ENCODE measurements at regions not wholly inside any gene's neighbourhood (a gene's known extent, or its start where the extent isn't known, plus 50 kb on each side); places are given as distances from the start of the nearest gene placed in this dataset.

DNA sequence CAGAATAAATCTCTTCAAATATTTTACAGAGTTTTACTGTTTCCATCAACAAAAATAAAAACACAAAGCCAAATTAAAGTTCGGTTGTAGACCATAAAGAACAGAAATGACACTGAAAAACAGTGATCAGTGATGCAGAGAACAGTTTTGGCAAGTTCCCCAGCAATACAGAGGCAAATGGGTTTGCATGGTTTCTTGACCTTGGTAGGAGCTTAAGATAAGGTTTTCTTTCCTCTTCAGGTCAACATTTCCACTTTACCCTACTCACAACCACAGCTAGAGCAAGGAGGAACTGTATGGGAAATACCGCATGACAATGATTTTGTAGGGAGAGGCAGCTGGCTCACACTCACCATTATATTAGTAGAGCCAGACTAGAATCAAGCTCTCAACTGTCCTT, 199.5 kb downstream of the SH2D4B start:
- Histone ChIP-seq H3K9me3 (ENCODE audit: low read length) (no peaks in the 10 kb centered on the region), H2AFZ (ENCODE audit: low read length) (no peak overlapping the region), H3K27ac (ENCODE audit: extremely low read length, insufficient read depth, low read length) (no peak overlapping the region), H3K27me3 (ENCODE audit: control insufficient read depth in 1 of 2, insufficient read depth in 2 of 2, low read length in 2 of 2) (no peaks in the 10 kb centered on the region), H4K20me1 (ENCODE audit: insufficient read depth, low read length) (no peaks in the 10 kb centered on the region), H3K4me3 (replicated peaks in 1 of 3; ENCODE audit: insufficient read depth in 1 of 3, low read depth in 2 of 3, low read length in 3 of 3) (no peak overlapping the region), H3K36me3 (replicated peaks in 1 of 2; ENCODE audit: control insufficient read depth in 1 of 2, insufficient read depth in 2 of 2, low read length in 2 of 2) (no peaks in the 10 kb centered on the region), H3K79me2 (ENCODE audit: insufficient read depth, low read length) (no peaks in the 10 kb centered on the region), H3K9ac (ENCODE audit: insufficient read depth, low read depth, low read length) (no peak overlapping the region), H3K4me2 (ENCODE audit: low read depth, low read length) (no peak overlapping the region), H3K4me1 (ENCODE audit: insufficient read depth, low read length) (no peaks in the 10 kb centered on the region)
- ATAC-seq, result no peak
- ChIA-PET POLR2A (no interaction called here), CTCF (ENCODE audit: low intra/inter-chr PET ratio, low total read pairs) (no interaction called here)
- in situ Hi-C loops (cut with HindIII; ENCODE audit: extremely low pct_ligation_motif_present, low pct_unique_long_range_greater_than_20kb), result no loop called here
- no peak for TF ChIP-seq NR2F2 (IDR thresholded peaks at IDR 0.05; ENCODE audit: borderline replicate concordance, low read depth)
- TF ChIP-seq NR2F6 (IDR thresholded peaks at IDR 0.05), result no peak
- TF ChIP-seq NR2F6 (CRISPR knock-in tag; IDR thresholded peaks at IDR 0.05), result no peak
- no peak for TF ChIP-seq AHR (CRISPR knock-in tag; IDR thresholded peaks at IDR 0.05)
- TF ChIP-seq AGO1 (IDR thresholded peaks at IDR 0.05; ENCODE audit: low read depth, low read length, poor library complexity, severe bottlenecking), result no peak
- TF ChIP-seq, protein P1, sequence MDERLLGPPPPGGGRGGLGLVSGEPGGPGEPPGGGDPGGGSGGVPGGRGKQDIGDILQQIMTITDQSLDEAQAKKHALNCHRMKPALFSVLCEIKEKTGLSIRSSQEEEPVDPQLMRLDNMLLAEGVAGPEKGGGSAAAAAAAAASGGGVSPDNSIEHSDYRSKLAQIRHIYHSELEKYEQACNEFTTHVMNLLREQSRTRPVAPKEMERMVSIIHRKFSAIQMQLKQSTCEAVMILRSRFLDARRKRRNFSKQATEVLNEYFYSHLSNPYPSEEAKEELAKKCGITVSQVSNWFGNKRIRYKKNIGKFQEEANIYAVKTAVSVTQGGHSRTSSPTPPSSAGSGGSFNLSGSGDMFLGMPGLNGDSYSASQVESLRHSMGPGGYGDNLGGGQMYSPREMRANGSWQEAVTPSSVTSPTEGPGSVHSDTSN (CRISPR knock-in tag; IDR thresholded peaks at IDR 0.05), result no peak
- TF ChIP-seq KAT7 (CRISPR knock-in tag; IDR thresholded peaks at IDR 0.05; ENCODE audit: borderline replicate concordance), result no peak
- TF ChIP-seq MAFF (IDR thresholded peaks at IDR 0.05; ENCODE audit: low read depth, low read length), result no peak
- no peak for TF ChIP-seq CEBPB (IDR thresholded peaks at IDR 0.05; ENCODE audit: borderline replicate concordance, low read depth, low read length)
- no peak for TF ChIP-seq ZNF720 (CRISPR knock-in tag; IDR thresholded peaks at IDR 0.05)
- TF ChIP-seq, protein P2, sequence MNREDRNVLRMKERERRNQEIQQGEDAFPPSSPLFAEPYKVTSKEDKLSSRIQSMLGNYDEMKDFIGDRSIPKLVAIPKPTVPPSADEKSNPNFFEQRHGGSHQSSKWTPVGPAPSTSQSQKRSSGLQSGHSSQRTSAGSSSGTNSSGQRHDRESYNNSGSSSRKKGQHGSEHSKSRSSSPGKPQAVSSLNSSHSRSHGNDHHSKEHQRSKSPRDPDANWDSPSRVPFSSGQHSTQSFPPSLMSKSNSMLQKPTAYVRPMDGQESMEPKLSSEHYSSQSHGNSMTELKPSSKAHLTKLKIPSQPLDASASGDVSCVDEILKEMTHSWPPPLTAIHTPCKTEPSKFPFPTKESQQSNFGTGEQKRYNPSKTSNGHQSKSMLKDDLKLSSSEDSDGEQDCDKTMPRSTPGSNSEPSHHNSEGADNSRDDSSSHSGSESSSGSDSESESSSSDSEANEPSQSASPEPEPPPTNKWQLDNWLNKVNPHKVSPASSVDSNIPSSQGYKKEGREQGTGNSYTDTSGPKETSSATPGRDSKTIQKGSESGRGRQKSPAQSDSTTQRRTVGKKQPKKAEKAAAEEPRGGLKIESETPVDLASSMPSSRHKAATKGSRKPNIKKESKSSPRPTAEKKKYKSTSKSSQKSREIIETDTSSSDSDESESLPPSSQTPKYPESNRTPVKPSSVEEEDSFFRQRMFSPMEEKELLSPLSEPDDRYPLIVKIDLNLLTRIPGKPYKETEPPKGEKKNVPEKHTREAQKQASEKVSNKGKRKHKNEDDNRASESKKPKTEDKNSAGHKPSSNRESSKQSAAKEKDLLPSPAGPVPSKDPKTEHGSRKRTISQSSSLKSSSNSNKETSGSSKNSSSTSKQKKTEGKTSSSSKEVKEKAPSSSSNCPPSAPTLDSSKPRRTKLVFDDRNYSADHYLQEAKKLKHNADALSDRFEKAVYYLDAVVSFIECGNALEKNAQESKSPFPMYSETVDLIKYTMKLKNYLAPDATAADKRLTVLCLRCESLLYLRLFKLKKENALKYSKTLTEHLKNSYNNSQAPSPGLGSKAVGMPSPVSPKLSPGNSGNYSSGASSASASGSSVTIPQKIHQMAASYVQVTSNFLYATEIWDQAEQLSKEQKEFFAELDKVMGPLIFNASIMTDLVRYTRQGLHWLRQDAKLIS (CRISPR knock-in tag; IDR thresholded peaks at IDR 0.05), result no peak
- TF ChIP-seq, protein P3, sequence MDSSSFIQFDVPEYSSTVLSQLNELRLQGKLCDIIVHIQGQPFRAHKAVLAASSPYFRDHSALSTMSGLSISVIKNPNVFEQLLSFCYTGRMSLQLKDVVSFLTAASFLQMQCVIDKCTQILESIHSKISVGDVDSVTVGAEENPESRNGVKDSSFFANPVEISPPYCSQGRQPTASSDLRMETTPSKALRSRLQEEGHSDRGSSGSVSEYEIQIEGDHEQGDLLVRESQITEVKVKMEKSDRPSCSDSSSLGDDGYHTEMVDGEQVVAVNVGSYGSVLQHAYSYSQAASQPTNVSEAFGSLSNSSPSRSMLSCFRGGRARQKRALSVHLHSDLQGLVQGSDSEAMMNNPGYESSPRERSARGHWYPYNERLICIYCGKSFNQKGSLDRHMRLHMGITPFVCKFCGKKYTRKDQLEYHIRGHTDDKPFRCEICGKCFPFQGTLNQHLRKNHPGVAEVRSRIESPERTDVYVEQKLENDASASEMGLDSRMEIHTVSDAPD (CRISPR knock-in tag; IDR thresholded peaks at IDR 0.05), result no peak
- TF ChIP-seq ZNF207 (IDR thresholded peaks at IDR 0.05; ENCODE audit: borderline replicate concordance), result no peak
- FAIRE-seq, result no peak
- intact Hi-C loops (cut with micrococcal nuclease; ENCODE audit: unreplicated experiment), result no loop called here
- 45% methylated on average over 2 of the region's 2 CpGs for WGBS (ENCODE audit: low lambda C conversion rate)
- no TSS peak for BruUV-seq (replicated peaks)
- no peak for DNase-seq (ENCODE audit: low spot score)

Measured in HepG2 (cell line).